CD4-positive, alpha-beta memory T cell (primary cell): ENCODE measurements at regions not wholly inside any gene's neighbourhood (a gene's known extent, or its start where the extent isn't known, plus 50 kb on each side); places are given as distances from the start of the nearest gene placed in this dataset.

Experiments
- CTCF ChIA-PET: fragments of 350-600 bp; sonication (Branson Sonifier 250); formaldehyde crosslinking; loops from one replicate; lab custom pipeline; 2021; ENCODE audit warnings: inconsistent platforms; ENCODE audit not compliant: partially characterized antibody; lab: Charles Lee
- POLR2A ChIA-PET: fragments of 350-600 bp; sonication (Branson Sonifier 250); formaldehyde crosslinking; loops from one replicate; lab custom pipeline; 2021; ENCODE audit not compliant: partially characterized antibody; lab: Charles Lee
- DNase-seq, 5 donors: peaks; one replicate each; pipeline versions ENCODE4 v3.0.0 to v3.0.0-alpha.2; 2020 to 2022; ENCODE audit warnings: mixed read lengths in 1 of 5
- H3K27ac ChIP-seq: one replicate; pipeline ENCODE4 v1.7.0; 2013; ENCODE audit warnings: low read depth, low read length
- H3K27me3 ChIP-seq: 2 replicates; pipeline ENCODE4 v1.7.0; 2013; ENCODE audit warnings: mild to moderate bottlenecking, low read length, moderate library complexity; ENCODE audit not compliant: insufficient read depth
- H3K36me3 ChIP-seq: 2 replicates; pipeline ENCODE4 v1.7.0; 2013; ENCODE audit warnings: mild to moderate bottlenecking, low read length, moderate library complexity; ENCODE audit not compliant: insufficient read depth
- H3K4me1 ChIP-seq: 2 replicates; pipeline ENCODE4 v1.7.0; 2013; ENCODE audit warnings: mild to moderate bottlenecking, low read length, moderate library complexity; ENCODE audit not compliant: insufficient read depth
- H3K4me3 ChIP-seq, 2 donors: one replicate each; pipeline ENCODE4 v1.7.0; 2013; ENCODE audit warnings: low read length in 2 of 2, mild to moderate bottlenecking in 1 of 2
- H3K9me3 ChIP-seq, 2 donors: one replicate each; pipeline ENCODE4 v1.7.0; 2013; ENCODE audit warnings: low read length in 2 of 2, control low read depth in 1 of 2; ENCODE audit not compliant: control insufficient read depth in 1 of 2
- H3K27ac Mint-ChIP-seq, 7 donors: one replicate each; pipeline ENCODE4 v1.8.0; 2020 to 2021; ENCODE audit warnings: mixed read lengths in 7 of 7, mild to moderate bottlenecking in 6 of 7, inconsistent platforms in 3 of 7, moderate library complexity in 3 of 7
- H3K27me3 Mint-ChIP-seq, 2 donors: one replicate each; pipeline ENCODE4 v1.8.0; 2020 to 2021; ENCODE audit warnings: mixed read lengths in 2 of 2
- H3K36me3 Mint-ChIP-seq, 2 donors: one replicate each; pipeline ENCODE4 v1.8.0; 2020 to 2021; ENCODE audit warnings: mixed read lengths in 2 of 2, inconsistent platforms in 1 of 2, mild to moderate bottlenecking in 1 of 2
- H3K4me1 Mint-ChIP-seq, 4 donors: one replicate each; pipeline ENCODE4 v1.8.0; 2020 to 2021; ENCODE audit warnings: mixed read lengths in 4 of 4, mild to moderate bottlenecking in 1 of 4
- H3K4me3 Mint-ChIP-seq, 8 donors: one replicate each; pipeline ENCODE4 v1.8.0; 2020 to 2021; ENCODE audit warnings: mixed read lengths in 8 of 8, mild to moderate bottlenecking in 7 of 8, moderate library complexity in 6 of 8, inconsistent platforms in 3 of 8
- H3K9me3 Mint-ChIP-seq, 8 donors: one replicate each; pipeline ENCODE4 v1.8.0; 2020 to 2021; ENCODE audit warnings: mixed read lengths in 8 of 8, mild to moderate bottlenecking in 5 of 8, inconsistent platforms in 3 of 8, moderate library complexity in 1 of 8
- intact Hi-C: fragments of 100-400 bp; cut with micrococcal nuclease; formaldehyde crosslinking; loops from one replicate; pipeline ENCODE4 v1.15.1; 2023

GRCh38 chr2:37852585-37853014 is 72.5 kb upstream of the RMDN2 start:
- DNase-seq: no peak
- peaks cover 5 to 22% (median 12%) of the 10 kb centered on the region in 4 donors for H3K4me1 Mint-ChIP-seq
- Histone ChIP-seq H3K9me3 (no peaks in the 10 kb centered on the region), H3K27ac (no peak overlapping the region), H3K36me3 (no peaks in the 10 kb centered on the region), H3K4me1 (peaks cover 19% of the 10 kb centered on the region), H3K4me3 (no peak overlapping the region), H3K27me3 (no peaks in the 10 kb centered on the region)
- no peak overlapping the region for H3K27ac Mint-ChIP-seq
- no peaks in the 10 kb centered on the region for H3K27me3 Mint-ChIP-seq
- ChIA-PET CTCF (interaction anchor here (1.3 to 2.5 kb wide), 3 partner anchors 13 to 456 kb away, joined by 3 to 9 read pairs (median 7); no protein-coding TSS in a partner anchor), POLR2A (no interaction called here)
- intact Hi-C loops: no loop called here
- no peaks in the 10 kb centered on the region for H3K36me3 Mint-ChIP-seq
- H3K9me3 Mint-ChIP-seq: no peaks in the 10 kb centered on the region
- no peak overlapping the region for H3K4me3 Mint-ChIP-seq

- POLR2A ChIA-PET: no interaction called here
- Histone ChIP-seq H3K36me3 (no peaks in the 10 kb centered on the region), H3K9me3 (no peaks in the 10 kb centered on the region), H3K4me1 (peaks cover 19% of the 10 kb centered on the region), H3K27ac (no peak overlapping the region), H3K4me3 (no peak overlapping the region), H3K27me3 (no peaks in the 10 kb centered on the region)
- peaks cover 5 to 22% (median 12%) of the 10 kb centered on the region in 4 donors for H3K4me1 Mint-ChIP-seq
- no peaks in the 10 kb centered on the region for H3K36me3 Mint-ChIP-seq
- peak overlapping the region in 1 of 7 donors; percentile 7 for H3K27ac Mint-ChIP-seq
- intact Hi-C loops: no loop called here
- DNase-seq: no peak
- CTCF ChIA-PET: interaction anchor here (0.8 to 1.7 kb wide), 5 partner anchors 11 to 459 kb away, joined by 3 to 12 read pairs (median 3); no protein-coding TSS in a partner anchor
- H3K9me3 Mint-ChIP-seq: peaks cover 0 to 11% (median 2%) of the 10 kb centered on the region in 8 donors
- no peak overlapping the region for H3K4me3 Mint-ChIP-seq
- no peaks in the 10 kb centered on the region for H3K27me3 Mint-ChIP-seq
Measured at GRCh38 chr2:37854676-37855282, 70.3 kb upstream of the RMDN2 start.

- intact Hi-C loops: no loop called here
- peak overlapping the region in 1 of 7 donors; percentile 7 for H3K27ac Mint-ChIP-seq
- H3K36me3 Mint-ChIP-seq: no peaks in the 10 kb centered on the region
- H3K27me3 Mint-ChIP-seq: peaks cover 0 to 2% of the 10 kb centered on the region in 2 donors
- H3K27me3 ChIP-seq: no peaks in the 10 kb centered on the region
- CTCF ChIA-PET: no interaction called here
- no peaks in the 10 kb centered on the region for H3K9me3 ChIP-seq
- H3K4me1 Mint-ChIP-seq: peaks cover 5 to 17% (median 12%) of the 10 kb centered on the region in 4 donors
- no peaks in the 10 kb centered on the region for H3K36me3 ChIP-seq
- DNase-seq: no peak
- H3K4me3 Mint-ChIP-seq: no peak overlapping the region
- H3K4me3 ChIP-seq: no peak overlapping the region
- no peak overlapping the region for H3K27ac ChIP-seq
- peaks cover 0 to 11% (median 3%) of the 10 kb centered on the region in 8 donors for H3K9me3 Mint-ChIP-seq
- H3K4me1 ChIP-seq: peaks cover 19% of the 10 kb centered on the region
- POLR2A ChIA-PET: no interaction called here
Measured at GRCh38 chr2:37855283-37856041, 69.6 kb upstream of the RMDN2 start.

- DNase-seq: no peak
Measured at GRCh38 chr2:37856101-37856751, 68.9 kb upstream of the RMDN2 start.

GRCh38 chr2:37857575-37858399 is 67.3 kb upstream of the RMDN2 start:
- CTCF ChIA-PET: no interaction called here
- Histone ChIP-seq H3K4me3 (no peak overlapping the region), H3K4me1 (no peaks in the 10 kb centered on the region), H3K27me3 (no peaks in the 10 kb centered on the region), H3K36me3 (no peaks in the 10 kb centered on the region), H3K27ac (no peak overlapping the region), H3K9me3 (no peaks in the 10 kb centered on the region)
- Mint-ChIP-seq H3K4me1 (no peaks in the 10 kb centered on the region), H3K27me3 (peaks cover 3 to 8% of the 10 kb centered on the region in 2 donors), H3K27ac (peak overlapping the region in 2 of 7 donors; percentile 1 to 72), H3K36me3 (no peaks in the 10 kb centered on the region), H3K4me3 (no peak overlapping the region), H3K9me3 (peaks cover 0 to 11% (median 3%) of the 10 kb centered on the region in 8 donors)
- POLR2A ChIA-PET: no interaction called here
- no peak for DNase-seq
- intact Hi-C loops: no loop called here

More at GRCh38 chr2:37856101-37856751, 68.9 kb upstream of the RMDN2 start:
- no peaks in the 10 kb centered on the region for H3K27me3 ChIP-seq
- peaks cover 0 to 2% of the 10 kb centered on the region in 2 donors for H3K27me3 Mint-ChIP-seq
- H3K27ac Mint-ChIP-seq: no peak overlapping the region
- no peaks in the 10 kb centered on the region for H3K9me3 ChIP-seq
- no peaks in the 10 kb centered on the region for H3K36me3 ChIP-seq
- intact Hi-C loops: no loop called here
- peaks cover 15% of the 10 kb centered on the region for H3K4me1 ChIP-seq
- H3K4me3 Mint-ChIP-seq: no peak overlapping the region
- ChIA-PET POLR2A (no interaction called here), CTCF (no interaction called here)
- no peak overlapping the region for H3K4me3 ChIP-seq
- H3K27ac ChIP-seq: no peak overlapping the region
- H3K4me1 Mint-ChIP-seq: peaks cover 5 to 12% (median 9%) of the 10 kb centered on the region in 4 donors
- no peaks in the 10 kb centered on the region for H3K36me3 Mint-ChIP-seq
- H3K9me3 Mint-ChIP-seq: peaks cover 0 to 11% (median 3%) of the 10 kb centered on the region in 8 donors

- Histone ChIP-seq H3K4me1 (no peaks in the 10 kb centered on the region), H3K27ac (no peak overlapping the region), H3K9me3 (no peaks in the 10 kb centered on the region), H3K36me3 (no peaks in the 10 kb centered on the region), H3K4me3 (no peak overlapping the region), H3K27me3 (no peaks in the 10 kb centered on the region)
- Mint-ChIP-seq H3K9me3 (peaks cover 0 to 11% (median 3%) of the 10 kb centered on the region in 8 donors), H3K4me3 (no peak overlapping the region), H3K27ac (no peak overlapping the region), H3K4me1 (no peaks in the 10 kb centered on the region), H3K36me3 (no peaks in the 10 kb centered on the region), H3K27me3 (peaks cover 5 to 14% of the 10 kb centered on the region in 2 donors)
- POLR2A ChIA-PET: no interaction called here
- no peak for DNase-seq
- intact Hi-C loops: no loop called here
- CTCF ChIA-PET: no interaction called here
Measured at GRCh38 chr2:37858400-37858711, 66.7 kb upstream of the RMDN2 start.
